Muscle layer of colon (tissue), 2 donors: ENCODE measurements at regions not wholly inside any gene's neighbourhood (a gene's known extent, or its start where the extent isn't known, plus 50 kb on each side); places are given as distances from the start of the nearest gene placed in this dataset.
"Not testable (repeated sequence)": the region's sequence is repeated elsewhere in the genome, so short reads cannot be mapped to it uniquely, and the experiment has no call there.

Experiments used
- H3K27ac ChIP-seq: one replicate; pipeline ENCODE4 v1.7.0; 2013; ENCODE audit warnings: low read depth, mild to moderate bottlenecking, low read length, moderate library complexity
- H3K27me3 ChIP-seq, 2 donors: one replicate each; pipeline ENCODE4 v1.7.0; 2013; ENCODE audit warnings: low read length in 2 of 2, mild to moderate bottlenecking in 2 of 2; ENCODE audit not compliant: insufficient read depth in 2 of 2, control insufficient read depth in 1 of 2
- H3K36me3 ChIP-seq: one replicate; pipeline ENCODE4 v1.7.0; 2013; ENCODE audit warnings: mild to moderate bottlenecking, low read length; ENCODE audit not compliant: insufficient read depth
- H3K4me1 ChIP-seq: one replicate; pipeline ENCODE4 v1.7.0; 2013; ENCODE audit warnings: mild to moderate bottlenecking, low read length; ENCODE audit not compliant: insufficient read depth
- H3K4me3 ChIP-seq, 2 donors: one replicate each; pipeline ENCODE4 v1.7.0; 2013; ENCODE audit warnings: low read length in 2 of 2, low read depth in 1 of 2, mild to moderate bottlenecking in 1 of 2, moderate library complexity in 1 of 2
- H3K9ac ChIP-seq: one replicate; pipeline ENCODE4 v1.7.0; 2013; ENCODE audit warnings: low read length
- H3K9me3 ChIP-seq: one replicate; pipeline ENCODE4 v1.7.0; 2013; ENCODE audit warnings: mild to moderate bottlenecking, low read length
- donor health status: abdominal sarcoma.
- donor health status: Adenocarcinoma of cecum.

- no peak overlapping the region for H3K9ac ChIP-seq
Observed at GRCh38 chr5:17365811-17366138, 132.3 kb upstream of the TAF11L2 start.

GRCh38 chr5:17367256-17367840, 130.7 kb upstream of the TAF11L2 start:
- Histone ChIP-seq H3K36me3 (no peaks in the 10 kb centered on the region), H3K4me1 (no peaks in the 10 kb centered on the region), H3K9ac (no peak overlapping the region), H3K27me3 (no peaks in the 10 kb centered on the region), H3K4me3 (no peak overlapping the region), H3K9me3 (no peaks in the 10 kb centered on the region), H3K27ac (no peak overlapping the region)

More at GRCh38 chr5:17365811-17366138, 132.3 kb upstream of the TAF11L2 start:
- no peaks in the 10 kb centered on the region for H3K4me1 ChIP-seq
- H3K9me3 ChIP-seq, result no peaks in the 10 kb centered on the region
- H3K36me3 ChIP-seq, result no peaks in the 10 kb centered on the region
- no peak overlapping the region for H3K27ac ChIP-seq
- no peak overlapping the region for H3K4me3 ChIP-seq
- no peaks in the 10 kb centered on the region for H3K27me3 ChIP-seq

- no peak overlapping the region for H3K9ac ChIP-seq
- no peak overlapping the region for H3K27ac ChIP-seq
- H3K36me3 ChIP-seq, result no peaks in the 10 kb centered on the region
- no peaks in the 10 kb centered on the region for H3K9me3 ChIP-seq
- H3K27me3 ChIP-seq, result no peaks in the 10 kb centered on the region
- no peak overlapping the region for H3K4me3 ChIP-seq
- H3K4me1 ChIP-seq, result no peaks in the 10 kb centered on the region
Observed at GRCh38 chr5:17370651-17371050, 127.4 kb upstream of the TAF11L2 start.

GRCh38 chr5:17373406-17373805, 124.6 kb upstream of the TAF11L2 start:
- H3K4me3 ChIP-seq, result no peak overlapping the region
- H3K4me1 ChIP-seq, result no peaks in the 10 kb centered on the region
- no peak overlapping the region for H3K9ac ChIP-seq
- no peaks in the 10 kb centered on the region for H3K36me3 ChIP-seq
- H3K27me3 ChIP-seq, result no peaks in the 10 kb centered on the region
- no peaks in the 10 kb centered on the region for H3K9me3 ChIP-seq
- no peak overlapping the region for H3K27ac ChIP-seq

- Histone ChIP-seq H3K4me3 (no peak overlapping the region), H3K27me3 (no peaks in the 10 kb centered on the region), H3K27ac (no peak overlapping the region), H3K36me3 (no peaks in the 10 kb centered on the region), H3K4me1 (no peaks in the 10 kb centered on the region), H3K9me3 (no peaks in the 10 kb centered on the region), H3K9ac (no peak overlapping the region)
Observed at GRCh38 chr5:17373814-17374556, 124.0 kb upstream of the TAF11L2 start.

GRCh38 chr5:17374973-17375742, 122.9 kb upstream of the TAF11L2 start:
- Histone ChIP-seq H3K4me1 (no peaks in the 10 kb centered on the region), H3K9me3 (no peaks in the 10 kb centered on the region), H3K27me3 (no peaks in the 10 kb centered on the region), H3K36me3 (no peaks in the 10 kb centered on the region), H3K4me3 (no peak overlapping the region), H3K9ac (no peak overlapping the region), H3K27ac (no peak overlapping the region)

- not testable (repeated sequence) for H3K27me3 ChIP-seq, H3K27ac ChIP-seq, H3K4me3 ChIP-seq, H3K9ac ChIP-seq, H3K4me1 ChIP-seq, H3K36me3 ChIP-seq, H3K9me3 ChIP-seq
Observed at GRCh38 chr5:17375886-17376285, 122.1 kb upstream of the TAF11L2 start.

- H3K9me3 ChIP-seq, result no peaks in the 10 kb centered on the region
- no peak overlapping the region for H3K27ac ChIP-seq
- H3K4me3 ChIP-seq, result no peak overlapping the region
- no peaks in the 10 kb centered on the region for H3K4me1 ChIP-seq
- no peaks in the 10 kb centered on the region for H3K27me3 ChIP-seq
- no peaks in the 10 kb centered on the region for H3K36me3 ChIP-seq
- no peak overlapping the region for H3K9ac ChIP-seq
Observed at GRCh38 chr5:17378346-17378997, 119.6 kb upstream of the TAF11L2 start.

- no peak overlapping the region for H3K4me3 ChIP-seq
- no peaks in the 10 kb centered on the region for H3K9me3 ChIP-seq
- no peaks in the 10 kb centered on the region for H3K36me3 ChIP-seq
- H3K27me3 ChIP-seq, result no peaks in the 10 kb centered on the region
- no peak overlapping the region for H3K9ac ChIP-seq
- H3K27ac ChIP-seq, result no peak overlapping the region
- H3K4me1 ChIP-seq, result no peaks in the 10 kb centered on the region
Observed at GRCh38 chr5:17379100-17379951, 118.7 kb upstream of the TAF11L2 start.

GRCh38 chr5:17381932-17382331, 116.1 kb upstream of the TAF11L2 start:
- no peak overlapping the region for H3K9ac ChIP-seq
- no peaks in the 10 kb centered on the region for H3K4me1 ChIP-seq
- H3K9me3 ChIP-seq, result no peaks in the 10 kb centered on the region
- H3K27ac ChIP-seq, result no peak overlapping the region
- H3K27me3 ChIP-seq, result no peaks in the 10 kb centered on the region
- H3K4me3 ChIP-seq, result no peak overlapping the region
- H3K36me3 ChIP-seq, result no peaks in the 10 kb centered on the region

- Histone ChIP-seq H3K27me3 (no peaks in the 10 kb centered on the region), H3K4me1 (no peaks in the 10 kb centered on the region), H3K9ac (no peak overlapping the region), H3K9me3 (no peaks in the 10 kb centered on the region), H3K4me3 (no peak overlapping the region), H3K27ac (no peak overlapping the region), H3K36me3 (no peaks in the 10 kb centered on the region)
Observed at GRCh38 chr5:17383526-17383925, 114.5 kb upstream of the TAF11L2 start.
